ENCODE measurements at regions not wholly inside any gene's neighbourhood (a gene's known extent, or its start where the extent isn't known, plus 50 kb on each side); places are given as distances from the start of the nearest gene placed in this dataset.

GRCh38 chr5:99911971-99912370 lies 623.2 kb upstream of the FAM174A start:
- Mint-ChIP-seq H3K27me3 (ENCODE audit: low read depth) (peaks cover 1% of the 10 kb centered on the region; the same call in 1 of the 2 replicates), H3K36me3 (ENCODE audit: insufficient read depth in 1 of 3, low read depth in 3 of 3) (no peaks in the 10 kb centered on the region; a peak in 1 of 7 replicates), H3K4me3 (no peak overlapping the region), H3K27ac (no peak overlapping the region), H3K9me3 (no peaks in the 10 kb centered on the region), H3K4me1 (peaks cover 3% of the 10 kb centered on the region in 2 experiments; a peak in 1 of 4 replicates)
- H3K56ac ChIP-seq (ENCODE audit: insufficient read length, low read depth, low read length): no peak overlapping the region
- H2AK5ac ChIP-seq (ENCODE audit: insufficient read length, low read length): no peak overlapping the region
- no peaks in the 10 kb centered on the region for H3K23me2 ChIP-seq (ENCODE audit: insufficient read length, low read depth, low read length, poor library complexity, severe bottlenecking)
- no peak overlapping the region for H3K9ac ChIP-seq (ENCODE audit: extremely low read depth, insufficient read length, low read length)
- H3K4me2 ChIP-seq (ENCODE audit: insufficient read depth, insufficient read length, low read length): no peak overlapping the region
- H3K4me1 ChIP-seq (ENCODE audit: insufficient read depth, low read length): no peaks in the 10 kb centered on the region
- no peak overlapping the region for H4K5ac ChIP-seq (ENCODE audit: insufficient read length, low read depth, low read length)
- no peak overlapping the region for H4K8ac ChIP-seq (replicated peaks; ENCODE audit: insufficient read length, low read depth, low read length)
- H4K20me1 ChIP-seq (ENCODE audit: control insufficient read depth, insufficient read depth, insufficient read length): no peaks in the 10 kb centered on the region
- no peak overlapping the region for H3K14ac ChIP-seq (ENCODE audit: insufficient read depth, low read length)
- no peaks in the 10 kb centered on the region for H3K9me3 ChIP-seq (ENCODE audit: control insufficient read depth, low read depth, low read length)
- H2BK5ac ChIP-seq (ENCODE audit: insufficient read length, low read length): no peak overlapping the region
- no peak overlapping the region for H3T11ph ChIP-seq (ENCODE audit: low read length)
- H3K23ac ChIP-seq (ENCODE audit: insufficient read length, low read depth, low read length): no peak overlapping the region
- no peak overlapping the region for H2AFZ ChIP-seq (ENCODE audit: low read length)
- no peak overlapping the region for H2BK120ac ChIP-seq (ENCODE audit: low read depth, low read length, poor library complexity, severe bottlenecking)
- H3K79me1 ChIP-seq (ENCODE audit: insufficient read depth, low read depth, low read length, poor library complexity, severe bottlenecking): no peaks in the 10 kb centered on the region
- no peak overlapping the region for H4K91ac ChIP-seq (ENCODE audit: insufficient read length, low read depth, low read length)
- no peak overlapping the region for H3K27ac ChIP-seq (ENCODE audit: insufficient read length, low read depth, low read length)
- H3K18ac ChIP-seq (ENCODE audit: insufficient read length, low read depth, low read length): no peak overlapping the region
- WGBS (ENCODE audit: extremely low coverage, insufficient read length, low lambda C conversion rate): no CpG with 5 or more reads among the region's 1 CpG
- no peak overlapping the region for H2BK12ac ChIP-seq (ENCODE audit: insufficient read length, low read depth, low read length)
- no peak overlapping the region for H2BK20ac ChIP-seq (ENCODE audit: low read depth, low read length, poor library complexity, severe bottlenecking)
- H3K4ac ChIP-seq (ENCODE audit: low read depth, low read length): no peak overlapping the region
- no peak for DNase-seq
- H3K27me3 ChIP-seq (ENCODE audit: insufficient read depth, low read length): no peaks in the 10 kb centered on the region
- no peak overlapping the region for H2BK15ac ChIP-seq (ENCODE audit: low read depth, low read length)
- no peaks in the 10 kb centered on the region for H3K79me2 ChIP-seq (ENCODE audit: insufficient read depth, low read length)
- TF ChIP-seq CTCF (conservative IDR thresholded peaks at IDR 0.05): peak; percentile 44
